NCI-H2081 treated with DMSO at 0.1 percent for 48 hours (cell line): ENCODE measurements at regions not wholly inside any gene's neighbourhood (a gene's known extent, or its start where the extent isn't known, plus 50 kb on each side); places are given as distances from the start of the nearest gene placed in this dataset.
A peak's percentile ranks its signal among the peaks of the same experiment; 100 is the strongest.
"Not testable (repeated sequence)": the region's sequence is repeated elsewhere in the genome, so short reads cannot be mapped to it uniquely, and the experiment has no call there.

Experiments
- DNase-seq: peaks from one replicate; lab custom pipeline; 2025; lab: John Stamatoyannopoulos, UW

GRCh38 chr7:17396692-17397091, 98.2 kb downstream of the AHR start:
- no peak for DNase-seq

GRCh38 chr7:17401791-17402627, 103.6 kb downstream of the AHR start:
- no peak for DNase-seq

GRCh38 chr7:17402628-17403278, 104.3 kb downstream of the AHR start:
- no peak for DNase-seq

- no peak for DNase-seq
These were observed 105.6 kb downstream of the AHR start for GRCh38 chr7:17404006-17404405.

- no peak for DNase-seq
These were observed 107.3 kb downstream of the AHR start for GRCh38 chr7:17405786-17406185.

GRCh38 chr7:17406738-17407137, 108.3 kb downstream of the AHR start:
- no peak for DNase-seq

- no peak for DNase-seq
These were observed 108.8 kb downstream of the AHR start for GRCh38 chr7:17407229-17407628.

GRCh38 chr7:17408245-17408903, 109.9 kb downstream of the AHR start:
- DNase-seq = no peak

- no peak for DNase-seq
These were observed 110.4 kb downstream of the AHR start for GRCh38 chr7:17408904-17409290.

GRCh38 chr7:17411922-17412321, 113.5 kb downstream of the AHR start:
- no peak for DNase-seq

- no peak for DNase-seq
These were observed 114.4 kb downstream of the AHR start for GRCh38 chr7:17412883-17413282.

GRCh38 chr7:17415955-17416354, 117.5 kb downstream of the AHR start:
- DNase-seq = no peak

- not testable (repeated sequence) for DNase-seq
These were observed 122.0 kb downstream of the AHR start for GRCh38 chr7:17420308-17421015.

GRCh38 chr7:17421941-17422340, 123.5 kb downstream of the AHR start:
- DNase-seq = no peak

- DNase-seq = no peak
These were observed 124.5 kb downstream of the AHR start for GRCh38 chr7:17422966-17423365.

- no peak for DNase-seq
These were observed 129.5 kb downstream of the AHR start for GRCh38 chr7:17427924-17428323.

- DNase-seq = no peak
These were observed 131.1 kb downstream of the AHR start for GRCh38 chr7:17429579-17429978.

- no peak for DNase-seq
These were observed 134.3 kb downstream of the AHR start for GRCh38 chr7:17432793-17433192.

- no peak for DNase-seq
These were observed 135.7 kb downstream of the AHR start for GRCh38 chr7:17434191-17434590.

GRCh38 chr7:17434841-17435692, 136.6 kb downstream of the AHR start:
- DNase-seq = peak; percentile 17

- no peak for DNase-seq
These were observed 137.7 kb downstream of the AHR start for GRCh38 chr7:17436126-17436525.
